Colonic mucosa (tissue), 4 donors: ENCODE measurements at regions not wholly inside any gene's neighbourhood (a gene's known extent, or its start where the extent isn't known, plus 50 kb on each side); places are given as distances from the start of the nearest gene placed in this dataset.

Experiments
- DNase-seq: peaks from one replicate; pipeline ENCODE4 v3.0.0-alpha.2; 2020
- H3K27ac ChIP-seq: fragments of 200-600 bp; one replicate; pipeline ENCODE4 v1.8.0; 2021
- H3K27me3 ChIP-seq: fragments of 200-600 bp; one replicate; pipeline ENCODE4 v1.8.0; 2021
- H3K36me3 ChIP-seq: fragments of 200-600 bp; one replicate; pipeline ENCODE4 v1.8.0; 2021
- H3K4me1 ChIP-seq: fragments of 200-600 bp; one replicate; pipeline ENCODE4 v1.8.0; 2021; ENCODE audit warnings: mild to moderate bottlenecking
- H3K4me3 ChIP-seq: fragments of 200-600 bp; one replicate; pipeline ENCODE4 v1.8.0; 2021
- H3K9ac ChIP-seq, 2 donors: one replicate each; pipeline ENCODE4 v1.7.0; 2013; ENCODE audit warnings: control low read depth in 2 of 2, low read depth in 2 of 2, low read length in 2 of 2
- H3K9me3 ChIP-seq: fragments of 200-600 bp; one replicate; pipeline ENCODE4 v1.8.0; 2021
- CTCF ChIP-seq: fragments of 200-600 bp; IDR thresholded peaks from one replicate; pipeline ENCODE4 v1.8.0; 2022; ENCODE audit warnings: antibody characterized with exemption, mild to moderate bottlenecking
- intact Hi-C: fragments of 100-400 bp; cut with DNase I; formaldehyde crosslinking; loops from one replicate; pipeline ENCODE4 v1.14.1; 2022
- donor health status: healthy.
- donor health status: DM: no; HTN: no; CAD: no.
- donor health status: DM: no; HTN: no; CAD: no.

- TF ChIP-seq CTCF, result no peak
- Histone ChIP-seq H3K9me3 (no peaks in the 10 kb centered on the region), H3K4me3 (no peak overlapping the region), H3K27me3 (no peaks in the 10 kb centered on the region), H3K4me1 (no peaks in the 10 kb centered on the region), H3K27ac (no peak overlapping the region), H3K9ac (no peak overlapping the region), H3K36me3 (no peaks in the 10 kb centered on the region)
- DNase-seq, result no peak
- intact Hi-C loops, result no loop called here
Measured at GRCh38 chr10:120069700-120070099, 177.2 kb downstream of the SEC23IP start.

GRCh38 chr10:120075349-120075748 is 182.8 kb downstream of the SEC23IP start:
- no peak for TF ChIP-seq CTCF
- no peaks in the 10 kb centered on the region for H3K27me3 ChIP-seq
- H3K4me3 ChIP-seq, result no peak overlapping the region
- intact Hi-C loops, result no loop called here
- H3K9ac ChIP-seq, result no peak overlapping the region
- DNase-seq, result no peak
- no peak overlapping the region for H3K27ac ChIP-seq
- H3K36me3 ChIP-seq, result no peaks in the 10 kb centered on the region
- no peaks in the 10 kb centered on the region for H3K9me3 ChIP-seq
- H3K4me1 ChIP-seq, result no peaks in the 10 kb centered on the region

GRCh38 chr10:120076996-120077706 is 184.6 kb downstream of the SEC23IP start:
- H3K9me3 ChIP-seq, result no peaks in the 10 kb centered on the region
- no peaks in the 10 kb centered on the region for H3K4me1 ChIP-seq
- no peaks in the 10 kb centered on the region for H3K27me3 ChIP-seq
- TF ChIP-seq CTCF, result no peak
- no peak overlapping the region for H3K27ac ChIP-seq
- H3K4me3 ChIP-seq, result no peak overlapping the region
- no peaks in the 10 kb centered on the region for H3K36me3 ChIP-seq
- intact Hi-C loops, result no loop called here
- H3K9ac ChIP-seq, result no peak overlapping the region
- no peak for DNase-seq

GRCh38 chr10:120077707-120078492 is 185.4 kb downstream of the SEC23IP start:
- Histone ChIP-seq H3K4me3 (no peak overlapping the region), H3K9me3 (no peaks in the 10 kb centered on the region), H3K36me3 (no peaks in the 10 kb centered on the region), H3K9ac (no peak overlapping the region), H3K27ac (no peak overlapping the region), H3K4me1 (no peaks in the 10 kb centered on the region), H3K27me3 (no peaks in the 10 kb centered on the region)
- DNase-seq, result no peak
- no peak for TF ChIP-seq CTCF
- intact Hi-C loops, result no loop called here

GRCh38 chr10:120085096-120085796 is 192.7 kb downstream of the SEC23IP start:
- no peaks in the 10 kb centered on the region for H3K36me3 ChIP-seq

More at GRCh38 chr10:120085096-120085796, 192.7 kb downstream of the SEC23IP start:
- H3K4me3 ChIP-seq, result no peak overlapping the region
- no peak for DNase-seq
- H3K4me1 ChIP-seq, result no peaks in the 10 kb centered on the region
- no peak overlapping the region for H3K9ac ChIP-seq
- H3K27ac ChIP-seq, result no peak overlapping the region
- no peaks in the 10 kb centered on the region for H3K27me3 ChIP-seq
- H3K9me3 ChIP-seq, result no peaks in the 10 kb centered on the region
- TF ChIP-seq CTCF, result no peak
- intact Hi-C loops, result no loop called here
